ENCODE measurements at regions not wholly inside any gene's neighbourhood (a gene's known extent, or its start where the extent isn't known, plus 50 kb on each side); places are given as distances from the start of the nearest gene placed in this dataset.

- H3K4me3 Mint-ChIP-seq, result no peak overlapping the region
- no peaks in the 10 kb centered on the region for H4K20me1 ChIP-seq (replicated peaks; ENCODE audit: insufficient read depth)
- H3K4me2 ChIP-seq, result no peak overlapping the region
- peaks cover 20% of the 10 kb centered on the region for H3K9me3 Mint-ChIP-seq
- ATAC-seq, result no peak
- no peaks in the 10 kb centered on the region for H3K79me2 ChIP-seq (replicated peaks; ENCODE audit: insufficient read depth)
- H3K9me2 ChIP-seq (ENCODE audit: insufficient read depth), result no peaks in the 10 kb centered on the region
- peaks cover 3% of the 10 kb centered on the region; the same call in 1 of the 3 replicates for H3K4me1 Mint-ChIP-seq
- H3K27ac Mint-ChIP-seq, result no peak overlapping the region
- H3K27me3 Mint-ChIP-seq (ENCODE audit: insufficient read depth, low read depth, poor library complexity), result peaks cover under 1% of the 10 kb centered on the region
- TF ChIP-seq REST (IDR thresholded peaks at IDR 0.05; ENCODE audit: unreplicated experiment) (no peak), ZNF114 (CRISPR knock-in tag; IDR thresholded peaks at IDR 0.05) (no peak), ZNF331 (CRISPR knock-in tag; IDR thresholded peaks at IDR 0.05; ENCODE audit: low read depth) (no peak), ZNF462 (CRISPR knock-in tag; IDR thresholded peaks at IDR 0.05) (no peak), NANOG (IDR thresholded peaks at IDR 0.05; ENCODE audit: borderline replicate concordance) (no peak), CTCF (conservative IDR thresholded peaks at IDR 0.05; ENCODE audit: low read depth in 2 of 2) (no peak), STAT1 (IDR thresholded peaks at IDR 0.05; ENCODE audit: unreplicated experiment) (no peak), EZH2phosphoT487 (IDR thresholded peaks at IDR 0.05; ENCODE audit: unreplicated experiment) (no peak), POLR2AphosphoS5 (IDR thresholded peaks at IDR 0.05; ENCODE audit: low read depth) (no peak), CREB1 (CRISPR knock-in tag; IDR thresholded peaks at IDR 0.05; ENCODE audit: low read depth) (no peak), JUNB (IDR thresholded peaks at IDR 0.05; ENCODE audit: unreplicated experiment) (no peak), ETS1 (IDR thresholded peaks at IDR 0.05) (no peak), EZH2 (IDR thresholded peaks at IDR 0.05; ENCODE audit: low read depth, unreplicated experiment) (no peak)
- no peaks in the 10 kb centered on the region for H3F3A ChIP-seq (replicated peaks; ENCODE audit: low read depth)
- H3K27ac ChIP-seq (ENCODE audit: low read depth), result no peak overlapping the region
- no peak overlapping the region for H3K4me3 ChIP-seq
- no peak for DNase-seq (ENCODE audit: low spot score)
- no peaks in the 10 kb centered on the region for H3K4me1 ChIP-seq (ENCODE audit: insufficient read depth)
- H3K36me3 ChIP-seq (ENCODE audit: insufficient read depth), result no peaks in the 10 kb centered on the region
- H2AFZ ChIP-seq, result no peak overlapping the region
- peaks cover 4% of the 10 kb centered on the region; the same call in 1 of the 3 replicates for H3K36me3 Mint-ChIP-seq (ENCODE audit: low read depth)
- no peaks in the 10 kb centered on the region for H3K27me3 ChIP-seq (ENCODE audit: insufficient read depth)
These were observed 317.3 kb downstream of the AJAP1 start for GRCh38 chr1:4971666-4972065.
